MCF 10A (cell line): ENCODE measurements at regions not wholly inside any gene's neighbourhood (a gene's known extent, or its start where the extent isn't known, plus 50 kb on each side); places are given as distances from the start of the nearest gene placed in this dataset.

ENCODE experiments used
- BruUV-seq: library from RNA; stranded (reverse); fragments of 400-500 nt; replicated peaks from 2 replicates; lab custom pipeline; 2021; lab: Mats Ljungman, UMichigan
- CTCF ChIA-PET: fragments of 300-600 bp; sonication (Branson Sonifier 250); formaldehyde crosslinking; extraction: SDS; loops from one replicate; lab custom pipeline; 2021; ENCODE audit warnings: antibody characterized with exemption, inconsistent platforms; lab: Yijun Ruan, JAX
- POLR2A ChIA-PET: fragments of 300-600, 350-650 bp; sonication (Branson Sonifier 250); formaldehyde crosslinking; extraction: SDS; loops from one replicate; lab custom pipeline; 2020; ENCODE audit warnings: antibody characterized with exemption, inconsistent platforms; lab: Yijun Ruan, JAX
- DNase-seq: peaks from one replicate; pipeline ENCODE4 v3.0.0-alpha.2; 2018; ENCODE audit not compliant: unreplicated experiment
- H3K27ac Mint-ChIP-seq: one replicate; pipeline ENCODE4 v1.8.0; 2022; ENCODE audit warnings: mild to moderate bottlenecking, low read depth, mixed read lengths; ENCODE audit not compliant: unreplicated experiment
- H3K27me3 Mint-ChIP-seq: one replicate; pipeline ENCODE4 v1.8.0; 2022; ENCODE audit warnings: mixed read lengths; ENCODE audit not compliant: insufficient read depth, unreplicated experiment
- H3K36me3 Mint-ChIP-seq: one replicate; pipeline ENCODE4 v1.8.0; 2022; ENCODE audit warnings: mild to moderate bottlenecking, moderate library complexity, mixed read lengths; ENCODE audit not compliant: insufficient read depth, unreplicated experiment
- H3K4me1 Mint-ChIP-seq: one replicate; pipeline ENCODE4 v1.8.0; 2022; ENCODE audit warnings: mixed read lengths; ENCODE audit not compliant: insufficient read depth, unreplicated experiment
- H3K4me3 Mint-ChIP-seq: one replicate; pipeline ENCODE4 v1.8.0; 2022; ENCODE audit warnings: mild to moderate bottlenecking, moderate library complexity, mixed read lengths; ENCODE audit not compliant: unreplicated experiment
- H3K9me3 Mint-ChIP-seq: one replicate; pipeline ENCODE4 v1.8.0; 2022; ENCODE audit warnings: mixed read lengths; ENCODE audit not compliant: unreplicated experiment
- intact Hi-C: fragments of 100-400 bp; cut with micrococcal nuclease; formaldehyde crosslinking; loops from 2 replicates; pipeline ENCODE4 v1.14.1; 2022
- TF ChIP-seq, protein P1 (sequence below): fragments of 200-600 bp; IDR thresholded peaks from one replicate; pipeline ENCODE4 v1.8.0; 2022; ENCODE audit warnings: antibody characterized with exemption, mild to moderate bottlenecking; ENCODE audit not compliant: unreplicated experiment

DNA sequence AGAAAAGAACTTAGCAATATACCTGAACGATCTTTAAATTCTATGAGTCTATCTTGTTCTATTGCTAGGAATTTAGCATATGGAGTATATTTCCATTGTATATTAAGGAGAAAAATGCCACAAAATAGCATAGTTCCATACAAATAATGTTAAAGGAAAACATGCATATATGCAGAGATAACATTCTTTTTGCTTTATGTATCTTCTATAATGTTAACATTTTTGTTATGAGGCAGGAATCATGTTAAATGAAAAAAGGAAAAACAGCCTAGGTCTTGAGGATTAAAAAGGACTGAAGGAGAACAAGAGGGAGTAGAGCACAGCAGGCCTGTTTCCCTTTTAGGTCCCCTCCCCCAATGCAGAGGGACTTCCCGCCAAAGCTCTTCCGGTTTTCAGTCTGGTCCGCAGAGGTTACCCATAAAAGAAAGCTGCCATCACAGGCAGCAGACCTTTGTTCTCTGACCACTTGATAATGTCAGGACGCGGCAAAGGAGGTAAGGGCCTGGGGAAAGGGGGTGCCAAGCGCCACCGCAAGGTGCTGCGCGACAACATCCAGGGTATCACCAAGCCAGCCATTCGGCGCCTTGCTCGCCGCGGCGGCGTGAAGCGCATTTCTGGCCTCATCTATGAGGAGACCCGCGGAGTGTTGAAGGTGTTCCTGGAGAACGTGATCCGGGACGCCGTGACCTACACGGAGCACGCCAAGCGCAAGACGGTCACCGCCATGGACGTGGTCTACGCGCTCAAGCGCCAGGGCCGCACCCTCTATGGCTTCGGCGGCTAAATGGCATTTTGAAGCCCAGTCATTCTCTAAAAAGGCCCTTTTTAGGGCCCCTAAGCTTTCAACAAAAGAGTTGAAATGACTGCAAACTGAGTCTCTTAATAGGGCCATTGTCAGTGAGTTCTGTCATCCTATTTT, 108.4 kb upstream of the PRSS16 start:
- no peaks in the 10 kb centered on the region for H3K9me3 Mint-ChIP-seq
- CTCF ChIA-PET, result no interaction called here
- H3K4me3 Mint-ChIP-seq, result no peak overlapping the region
- POLR2A ChIA-PET, result interaction anchor here (1.0 to 2.7 kb wide), 3 partner anchors 7 to 940 kb away, joined by 3 to 31 read pairs (median 3); a partner anchor contains a TSS
- intact Hi-C loops, result no loop called here
- no peak overlapping the region for H3K27ac Mint-ChIP-seq
- no peaks in the 10 kb centered on the region for H3K36me3 Mint-ChIP-seq
- no peak for DNase-seq
- peaks cover 4% of the 10 kb centered on the region for H3K4me1 Mint-ChIP-seq
- no peaks in the 10 kb centered on the region for H3K27me3 Mint-ChIP-seq
- TF ChIP-seq, protein P1, sequence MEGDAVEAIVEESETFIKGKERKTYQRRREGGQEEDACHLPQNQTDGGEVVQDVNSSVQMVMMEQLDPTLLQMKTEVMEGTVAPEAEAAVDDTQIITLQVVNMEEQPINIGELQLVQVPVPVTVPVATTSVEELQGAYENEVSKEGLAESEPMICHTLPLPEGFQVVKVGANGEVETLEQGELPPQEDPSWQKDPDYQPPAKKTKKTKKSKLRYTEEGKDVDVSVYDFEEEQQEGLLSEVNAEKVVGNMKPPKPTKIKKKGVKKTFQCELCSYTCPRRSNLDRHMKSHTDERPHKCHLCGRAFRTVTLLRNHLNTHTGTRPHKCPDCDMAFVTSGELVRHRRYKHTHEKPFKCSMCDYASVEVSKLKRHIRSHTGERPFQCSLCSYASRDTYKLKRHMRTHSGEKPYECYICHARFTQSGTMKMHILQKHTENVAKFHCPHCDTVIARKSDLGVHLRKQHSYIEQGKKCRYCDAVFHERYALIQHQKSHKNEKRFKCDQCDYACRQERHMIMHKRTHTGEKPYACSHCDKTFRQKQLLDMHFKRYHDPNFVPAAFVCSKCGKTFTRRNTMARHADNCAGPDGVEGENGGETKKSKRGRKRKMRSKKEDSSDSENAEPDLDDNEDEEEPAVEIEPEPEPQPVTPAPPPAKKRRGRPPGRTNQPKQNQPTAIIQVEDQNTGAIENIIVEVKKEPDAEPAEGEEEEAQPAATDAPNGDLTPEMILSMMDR, result no peak
- no TSS peak for BruUV-seq

DNA sequence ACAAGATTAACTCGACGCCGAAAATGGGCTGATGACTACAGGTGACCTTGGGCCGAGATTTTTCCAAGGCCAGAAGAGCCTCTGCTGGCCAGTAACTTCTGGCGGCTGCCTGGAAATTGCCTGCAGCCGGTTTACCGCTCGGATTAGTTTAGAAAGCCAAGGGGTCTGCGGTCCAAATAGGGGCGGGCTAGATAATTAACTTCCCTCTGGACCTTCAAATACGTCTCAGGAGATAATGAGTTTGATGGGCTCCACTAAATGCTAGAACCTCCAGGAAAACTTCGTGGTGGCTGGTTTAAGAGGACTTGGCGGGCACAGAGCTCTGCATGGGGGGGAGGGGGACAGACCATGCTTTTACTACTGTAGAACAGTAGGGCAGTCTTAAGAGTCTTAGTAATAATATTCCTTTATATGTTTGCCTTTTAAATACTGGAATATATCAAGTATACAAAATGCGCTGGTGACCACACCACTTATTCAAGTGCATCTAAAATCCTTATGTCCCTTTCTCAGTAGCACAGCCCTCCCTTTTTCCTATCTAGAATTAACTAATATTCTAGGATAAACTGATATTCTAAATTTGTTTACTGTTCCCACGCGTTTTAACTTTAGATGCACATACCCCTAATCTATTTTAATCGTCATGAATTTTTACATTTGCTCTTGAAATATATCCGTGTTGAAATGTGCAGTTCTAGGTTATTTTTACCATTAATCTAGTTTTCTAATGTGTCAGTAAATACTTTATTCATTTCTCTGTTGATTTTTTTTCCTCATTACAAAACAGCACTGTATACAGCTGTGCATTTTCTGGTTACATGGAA, 107.5 kb upstream of the PRSS16 start:
- CTCF ChIA-PET, result no interaction called here
- DNase-seq, result no peak
- intact Hi-C loops, result no loop called here
- Mint-ChIP-seq H3K4me3 (no peak overlapping the region), H3K9me3 (no peaks in the 10 kb centered on the region), H3K4me1 (no peaks in the 10 kb centered on the region), H3K27ac (no peak overlapping the region), H3K27me3 (no peaks in the 10 kb centered on the region), H3K36me3 (no peaks in the 10 kb centered on the region)
- no TSS peak for BruUV-seq
- POLR2A ChIA-PET, result interaction anchor here (0.6 to 1.0 kb wide), 2 partner anchors 12 to 668 kb away, joined by 3 to 4 read pairs; a partner anchor contains a TSS
- TF ChIP-seq, protein P1, result no peak

DNA sequence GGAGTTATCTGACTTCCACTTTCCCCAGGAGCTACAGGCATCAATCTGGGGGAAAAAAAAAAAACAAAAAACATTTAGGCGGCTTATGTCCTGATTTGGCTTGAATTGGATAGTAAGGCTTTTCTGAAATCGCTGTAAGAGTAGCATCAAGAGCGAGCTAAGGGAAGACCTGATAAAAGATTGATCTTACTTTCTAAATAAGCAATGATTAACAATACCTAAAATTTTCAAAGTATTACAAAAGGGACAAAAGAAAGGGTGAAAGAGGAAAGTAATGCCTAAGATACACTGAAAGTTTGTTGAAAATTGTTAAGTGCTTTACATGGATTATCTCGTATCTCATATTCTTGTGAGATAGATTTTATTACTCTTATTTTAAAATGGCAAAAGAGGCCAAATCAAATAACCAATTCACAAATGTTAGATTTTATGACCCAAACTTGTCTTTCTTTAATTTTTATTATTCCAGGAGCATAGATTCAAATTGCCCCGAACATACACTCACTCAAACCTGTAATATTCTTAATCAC, 106.4 kb upstream of the PRSS16 start:
- Mint-ChIP-seq H3K27ac (no peak overlapping the region), H3K4me3 (no peak overlapping the region), H3K4me1 (no peaks in the 10 kb centered on the region), H3K36me3 (no peaks in the 10 kb centered on the region), H3K9me3 (no peaks in the 10 kb centered on the region), H3K27me3 (no peaks in the 10 kb centered on the region)
- TF ChIP-seq, protein P1, result no peak
- no peak for DNase-seq
- BruUV-seq, result no TSS peak
- POLR2A ChIA-PET, result no interaction called here
- CTCF ChIA-PET, result no interaction called here
- intact Hi-C loops, result no loop called here
